ENCODE measurements at regions not wholly inside any gene's neighbourhood (a gene's known extent, or its start where the extent isn't known, plus 50 kb on each side); places are given as distances from the start of the nearest gene placed in this dataset.

GRCh38 chr2:215615067-215615802 is 179.4 kb upstream of the FN1 start:
- TF ChIP-seq EZH2 (IDR thresholded peaks at IDR 0.05; ENCODE audit: low read depth, low read length, severe bottlenecking) (no peak), POLR2A (IDR thresholded peaks at IDR 0.05; ENCODE audit: control extremely low read depth in 1 of 2, low read depth in 2 of 2, low read length in 2 of 2) (no peak), RAD21 (IDR thresholded peaks at IDR 0.05 in 1 of 2, conservative IDR thresholded peaks at IDR 0.05 in 1 of 2; ENCODE audit: low read depth in 2 of 2, low read length in 2 of 2) (no peak), CTCF (IDR thresholded peaks at IDR 0.05; ENCODE audit: control extremely low read depth in 1 of 3, insufficient read depth in 1 of 3, low read depth in 1 of 3, low read length in 3 of 3) (no peak), POLR2AphosphoS5 (IDR thresholded peaks at IDR 0.05; ENCODE audit: low read depth, low read length) (no peak), SP1 (IDR thresholded peaks at IDR 0.05; ENCODE audit: low read depth, low read length) (no peak), CREB1 (IDR thresholded peaks at IDR 0.05) (no peak), MAX (IDR thresholded peaks at IDR 0.05) (no peak), CHD1 (IDR thresholded peaks at IDR 0.05; ENCODE audit: low read depth, low read length) (no peak), MAFK (IDR thresholded peaks at IDR 0.05; ENCODE audit: low read depth, low read length) (no peak)

Data from H1 (cell line).